DMS79 (cell line): ENCODE measurements at regions not wholly inside any gene's neighbourhood (a gene's known extent, or its start where the extent isn't known, plus 50 kb on each side); places are given as distances from the start of the nearest gene placed in this dataset.
A peak's percentile ranks its signal among the peaks of the same experiment; 100 is the strongest.

ENCODE experiments used
- DNase-seq: peaks from one replicate; lab custom pipeline; 2025; lab: John Stamatoyannopoulos, UW

- DNase-seq = no peak
Measured at GRCh38 chr2:5915881-5916310, 223.7 kb downstream of the SOX11 start.

- DNase-seq = no peak
Measured at GRCh38 chr2:5921081-5921642, 229.0 kb downstream of the SOX11 start.

- DNase-seq = no peak
Measured at GRCh38 chr2:5923957-5924945, 232.1 kb downstream of the SOX11 start.

DNA sequence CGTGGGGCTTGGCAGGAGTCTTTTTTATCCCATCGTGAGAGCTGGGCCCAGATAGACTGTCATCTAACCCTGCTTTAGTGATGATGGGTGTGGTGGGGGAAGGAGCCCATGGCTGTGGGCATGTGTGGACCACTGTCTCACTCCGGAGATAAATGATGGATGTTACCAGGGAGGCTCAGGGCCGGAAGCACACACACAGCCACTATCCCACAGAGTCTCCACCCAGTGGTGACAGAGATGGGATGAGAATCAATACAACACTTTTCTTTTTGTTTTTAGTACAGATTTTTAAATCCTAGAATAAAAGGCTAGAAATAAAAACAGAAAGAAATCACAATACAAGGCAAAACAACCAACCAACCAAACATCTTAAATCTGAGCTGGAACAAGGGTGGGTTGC is 233.4 kb downstream of the SOX11 start:
- no peak for DNase-seq

GRCh38 chr2:5926871-5927512 is 234.8 kb downstream of the SOX11 start:
- no peak for DNase-seq

DNA sequence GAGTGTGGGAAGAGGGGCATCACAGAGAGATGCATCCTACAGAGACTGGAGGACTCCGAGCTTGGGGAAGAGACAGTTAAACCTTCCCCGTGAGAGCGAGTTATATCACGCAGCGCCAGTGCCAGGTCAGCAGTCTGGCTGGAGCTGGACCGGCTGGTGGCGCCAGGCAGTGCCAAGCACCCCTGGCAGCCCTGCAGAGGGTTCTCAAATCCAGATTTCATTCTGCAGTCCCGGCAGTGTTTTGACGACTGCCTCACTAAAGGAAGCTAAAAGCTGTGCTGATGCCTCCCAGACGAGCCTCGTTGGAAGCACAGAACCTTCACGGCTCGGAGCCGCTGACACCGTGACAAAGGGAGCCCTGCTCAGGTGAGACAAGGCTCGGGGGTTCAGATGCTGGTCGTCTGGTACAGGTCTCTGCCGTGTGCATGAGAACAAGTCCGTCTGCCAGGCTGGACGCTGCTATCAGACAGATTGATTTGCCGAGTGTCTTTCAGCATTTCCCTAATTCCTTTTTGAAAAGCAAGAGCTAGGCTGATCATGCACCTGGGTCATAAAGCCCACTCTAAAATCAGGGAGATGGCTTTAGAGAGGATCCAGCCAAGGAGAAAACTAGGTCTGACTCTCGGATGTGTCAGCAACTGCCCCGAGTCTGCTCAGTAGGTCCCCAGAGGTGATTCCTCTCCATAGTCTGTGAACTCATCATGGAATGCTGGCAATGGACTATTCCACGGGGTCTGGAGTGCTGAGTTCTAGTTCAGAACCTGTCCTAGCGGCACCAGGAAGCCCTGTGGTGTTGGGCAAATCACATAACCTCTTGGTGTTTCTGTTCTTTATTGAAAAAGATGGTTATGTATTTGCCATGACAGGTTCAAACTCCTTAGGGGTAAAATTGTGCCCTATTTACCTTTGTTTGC is 240.6 kb downstream of the SOX11 start:
- no peak for DNase-seq

DNA sequence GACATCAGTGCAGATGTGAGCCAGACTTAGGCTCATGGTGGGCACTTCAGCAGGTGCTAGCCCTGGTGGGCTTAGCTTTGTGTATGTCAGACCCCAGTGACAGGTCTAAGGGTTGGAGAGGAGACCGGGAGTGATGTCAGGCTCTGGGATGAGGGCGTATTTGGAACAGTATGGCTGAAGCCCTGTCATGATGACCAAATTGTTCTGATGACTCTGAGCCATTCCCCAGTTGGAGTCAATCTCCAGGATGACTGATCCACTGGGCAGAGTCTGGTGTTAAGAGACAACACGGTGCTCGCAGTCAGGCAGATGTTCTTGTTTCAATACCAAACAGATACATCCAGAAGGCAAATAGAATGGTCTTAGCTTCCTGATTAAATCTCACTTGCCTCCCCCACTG is 241.5 kb downstream of the SOX11 start:
- DNase-seq = no peak

- DNase-seq = no peak
Measured at GRCh38 chr2:5937321-5937720, 245.1 kb downstream of the SOX11 start.

DNA sequence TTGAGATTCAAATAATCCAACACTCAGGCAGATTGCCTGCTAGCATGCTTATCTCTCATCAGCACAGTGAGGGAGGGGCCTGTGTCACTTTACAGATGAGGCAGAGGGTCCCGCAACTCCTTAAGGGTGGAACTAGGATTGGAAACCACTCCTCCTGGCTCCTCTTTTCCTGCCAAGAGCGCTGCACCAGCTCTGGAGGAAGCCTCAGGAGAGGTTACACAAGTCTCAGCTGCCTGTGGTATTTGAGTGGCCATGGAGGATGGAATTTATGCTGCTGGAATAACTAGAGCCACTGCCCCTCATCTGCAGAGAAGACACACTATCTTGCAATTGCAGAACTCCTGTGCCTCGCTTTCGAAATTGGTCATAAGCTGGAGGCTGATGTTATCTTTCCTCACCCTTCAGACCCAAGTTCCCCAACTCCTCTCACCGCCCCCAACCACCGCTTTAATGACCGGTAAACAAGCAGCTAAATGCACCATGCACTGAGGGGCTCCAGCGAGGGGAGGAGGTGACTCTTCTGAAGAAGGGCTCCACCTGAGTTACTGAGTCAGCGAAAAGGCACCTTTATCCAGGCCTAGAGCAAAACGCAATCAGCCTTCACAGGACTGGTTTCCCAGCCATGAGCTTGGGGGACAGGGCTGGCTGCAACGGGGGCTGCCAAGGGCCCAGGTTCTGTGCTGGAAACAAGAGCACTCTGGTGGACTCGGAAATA is 245.8 kb downstream of the SOX11 start:
- DNase-seq = no peak

DNA sequence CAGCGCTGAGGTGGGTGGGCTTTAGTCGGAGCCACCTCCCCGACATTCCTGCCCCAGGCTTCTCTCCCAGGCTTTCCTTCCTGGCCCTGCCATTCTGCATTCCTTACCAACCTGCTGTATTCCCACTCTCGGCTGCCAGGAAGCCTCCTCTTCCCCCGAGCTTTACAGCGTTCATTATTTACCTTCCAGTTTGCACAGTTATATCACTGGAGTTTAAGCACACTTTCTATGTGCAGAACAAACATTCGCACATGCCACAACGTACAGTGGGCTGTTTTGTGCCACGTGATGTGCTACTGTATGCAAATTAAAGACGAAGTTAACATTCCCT is 246.3 kb downstream of the SOX11 start:
- DNase-seq = no peak

- no peak for DNase-seq
Measured at GRCh38 chr2:5939553-5939952, 247.4 kb downstream of the SOX11 start.

GRCh38 chr2:5940596-5941535 is 248.7 kb downstream of the SOX11 start:
- DNase-seq = no peak

- no peak for DNase-seq
Measured at GRCh38 chr2:5942204-5942603, 250.0 kb downstream of the SOX11 start.

DNA sequence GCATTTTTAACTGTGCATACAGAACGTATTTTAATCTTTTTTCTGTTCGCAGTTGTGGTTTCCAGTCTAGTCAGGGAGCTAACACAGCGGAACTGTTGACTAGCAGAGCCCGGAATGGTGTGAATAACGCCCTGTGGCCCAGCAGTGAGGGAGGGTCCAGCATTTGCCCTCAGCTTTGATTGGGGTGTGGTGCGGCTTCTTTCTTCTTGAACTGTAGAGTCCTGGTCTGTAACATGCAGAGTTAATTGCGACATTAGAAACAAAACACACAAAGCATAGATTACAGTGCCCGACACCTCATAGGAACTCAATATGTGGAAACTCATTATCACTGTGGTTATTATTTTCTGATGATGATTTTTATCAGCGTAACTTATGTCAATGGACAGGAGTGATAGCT is 253.6 kb downstream of the SOX11 start:
- DNase-seq = no peak

DNA sequence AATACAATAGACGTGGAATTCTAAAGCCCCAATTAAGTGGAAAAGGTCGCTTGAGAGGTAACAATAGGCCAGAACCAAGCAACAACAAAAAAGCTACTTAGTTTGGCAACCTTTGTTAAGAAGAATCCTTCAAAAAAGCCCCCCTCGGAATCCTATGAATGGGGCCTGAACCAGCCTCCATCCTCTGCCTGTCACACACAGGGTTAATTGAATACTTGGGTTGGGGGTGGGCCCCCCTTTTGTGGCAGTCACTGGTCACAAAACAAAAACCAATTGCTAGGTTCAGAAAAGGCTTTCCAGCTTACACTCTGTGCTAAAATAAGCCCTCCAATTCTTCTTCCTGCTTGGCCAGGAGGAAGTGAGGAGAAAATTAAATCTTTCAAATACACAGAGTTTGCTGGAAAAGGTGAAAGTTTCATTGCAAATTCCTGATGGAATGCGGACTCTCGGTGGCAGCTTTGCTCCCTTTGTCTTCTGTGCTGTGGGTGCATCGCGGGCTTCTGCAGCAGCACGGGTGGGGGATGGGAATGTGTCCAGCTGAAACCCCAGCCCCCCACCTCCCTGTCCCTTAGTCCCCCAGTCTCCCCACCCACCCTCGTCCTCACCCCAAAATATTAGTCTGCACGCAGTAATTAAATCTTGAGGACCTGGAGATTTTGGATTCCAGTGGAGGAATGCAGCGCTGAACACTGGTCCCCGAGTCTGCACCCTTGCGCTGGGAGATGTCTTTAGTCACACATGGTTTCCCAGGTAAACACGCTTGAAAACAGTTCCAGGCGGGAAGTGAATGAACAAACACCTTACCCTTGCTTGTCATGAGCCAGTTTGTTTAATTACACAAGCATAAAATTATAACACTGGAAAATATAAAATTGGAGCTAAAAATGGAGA is 254.3 kb downstream of the SOX11 start:
- DNase-seq = peak; percentile 58

DNA sequence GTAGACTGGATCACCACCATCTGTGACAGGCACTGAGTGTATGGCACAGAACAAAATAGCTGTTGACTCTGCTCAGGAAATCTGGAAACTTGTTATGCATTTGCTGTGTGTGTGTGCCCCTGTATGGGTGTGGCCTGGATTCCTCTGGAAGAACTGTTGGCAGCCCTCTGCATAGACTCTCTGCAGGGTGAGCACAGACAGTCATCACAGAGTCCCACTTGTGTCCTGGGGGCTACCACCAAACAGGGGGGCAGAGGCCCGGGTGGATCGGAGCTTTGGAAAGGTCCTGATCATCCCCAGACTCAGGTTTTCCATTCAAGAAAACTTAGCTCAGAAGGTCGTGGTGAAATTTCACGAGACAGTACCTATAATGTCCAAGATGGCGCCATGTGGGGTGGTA is 258.6 kb downstream of the SOX11 start:
- DNase-seq = no peak

DNA sequence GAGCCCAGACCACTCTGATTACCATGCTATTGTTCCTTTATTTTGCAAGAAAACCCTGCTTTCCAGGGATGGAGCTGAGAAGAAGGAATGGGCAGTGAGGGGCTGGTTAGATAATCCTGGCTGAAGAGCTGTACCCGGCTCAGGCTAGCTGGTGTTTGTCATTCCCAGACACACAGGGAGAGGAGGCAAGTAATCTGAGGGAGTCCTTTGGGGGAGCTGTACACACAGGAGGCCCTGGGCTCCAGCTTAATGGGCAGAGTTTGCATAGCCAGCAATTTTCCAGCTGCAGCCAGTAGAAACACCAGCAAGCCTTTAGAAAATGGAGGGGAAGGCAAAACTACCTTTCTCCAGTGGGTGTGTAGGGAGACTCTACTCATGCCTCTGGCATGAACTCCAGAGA is 259.3 kb downstream of the SOX11 start:
- no peak for DNase-seq

DNA sequence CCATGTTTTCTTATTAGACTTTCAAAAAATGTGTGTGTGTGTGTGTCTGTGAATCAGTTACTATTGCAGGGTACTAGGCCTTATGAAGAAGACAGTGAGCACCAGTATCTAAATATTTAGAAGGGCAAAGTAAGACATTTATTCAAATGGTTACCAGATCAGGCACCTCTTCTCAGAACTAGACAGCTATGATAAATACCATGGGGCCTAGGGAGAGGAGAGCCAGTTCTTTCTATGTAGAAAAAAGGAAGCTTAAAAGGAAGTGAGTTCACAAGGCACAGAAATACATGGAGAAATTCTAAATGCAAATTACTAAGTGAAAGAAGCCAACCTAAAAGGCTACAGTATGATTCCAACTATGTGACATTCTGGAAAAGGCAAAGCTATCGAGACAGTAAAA is 261.3 kb downstream of the SOX11 start:
- DNase-seq = no peak

DNA sequence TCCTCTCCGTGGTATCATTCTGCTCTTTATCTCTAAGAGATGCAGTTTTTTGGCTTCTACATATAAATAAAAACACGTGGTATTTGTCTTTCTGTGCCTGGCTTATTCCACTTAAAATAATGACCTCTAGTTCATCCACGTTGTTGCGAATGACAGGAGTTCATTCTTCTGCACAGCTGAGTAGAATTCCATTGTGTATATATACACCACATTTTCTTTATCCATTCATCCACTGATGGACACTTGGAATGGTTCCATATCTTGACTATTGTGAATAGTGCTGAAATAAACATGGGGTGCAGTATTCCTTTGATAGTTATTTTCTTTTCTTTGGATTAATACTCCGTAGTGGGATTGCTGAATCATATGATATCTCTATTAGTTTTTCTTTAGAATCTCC is 262.3 kb downstream of the SOX11 start:
- DNase-seq = no peak
